HG03442 (cell line): ENCODE measurements at regions not wholly inside any gene's neighbourhood (a gene's known extent, or its start where the extent isn't known, plus 50 kb on each side); places are given as distances from the start of the nearest gene placed in this dataset.

Experiments used
- ATAC-seq: cut with Tn5 transposase; IDR thresholded peaks from one replicate; pipeline ENCODE4 v1.9.1; 2021; ENCODE audit warnings: mild to moderate bottlenecking, moderate library complexity; ENCODE audit not compliant: unreplicated experiment

DNA sequence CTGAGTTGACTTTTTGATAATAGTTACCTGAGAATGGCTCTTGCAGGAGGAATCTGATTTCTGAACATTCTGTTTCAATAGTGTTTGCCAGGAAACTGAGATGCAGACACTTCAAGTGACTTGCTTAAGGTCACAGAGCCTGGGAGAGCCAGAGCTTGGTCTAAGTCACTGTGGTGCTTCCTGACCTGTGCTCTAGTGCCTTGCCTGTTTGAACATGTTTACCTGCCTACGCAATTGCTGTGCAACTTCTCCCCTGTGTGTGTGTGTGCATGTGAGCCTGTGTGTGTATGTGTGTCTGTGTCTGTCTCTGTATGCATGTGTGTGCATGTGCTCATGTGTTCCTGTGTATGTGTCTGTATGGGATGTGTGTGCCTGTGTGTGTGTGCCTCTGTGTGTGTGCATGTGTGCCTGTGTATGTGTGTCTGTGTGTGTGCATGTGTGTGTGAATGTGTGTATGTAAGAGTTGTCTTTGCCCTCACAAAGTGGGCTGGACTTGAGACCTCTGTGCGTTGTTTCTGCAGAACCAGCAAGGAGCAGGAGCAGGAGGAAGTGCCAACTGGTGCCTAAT, 185.8 kb downstream of the GADD45G start:
- no peak for ATAC-seq

DNA sequence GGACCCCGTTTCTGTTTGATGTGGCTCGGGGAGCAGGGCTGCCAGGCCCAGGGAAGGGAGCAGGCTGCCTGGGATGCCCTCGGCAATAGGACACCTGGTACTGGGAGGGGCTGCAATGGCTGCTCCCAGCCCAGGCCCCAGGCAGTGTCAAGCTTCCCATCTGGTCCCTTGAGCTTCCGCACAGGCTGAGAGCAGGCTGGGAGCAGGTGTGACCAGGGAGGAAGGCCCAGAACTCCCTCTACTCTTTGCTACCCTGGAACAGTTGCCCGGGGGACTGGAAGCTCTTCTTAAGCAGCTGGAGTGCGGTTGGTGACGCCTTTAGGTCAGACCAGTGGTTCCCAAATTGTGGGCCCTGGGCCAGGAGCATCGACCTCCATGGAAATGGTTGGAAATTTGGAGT, 186.9 kb downstream of the GADD45G start:
- no peak for ATAC-seq

- ATAC-seq: no peak
Observed at GRCh38 chr9:89792189-89793123, 187.6 kb downstream of the GADD45G start.

DNA sequence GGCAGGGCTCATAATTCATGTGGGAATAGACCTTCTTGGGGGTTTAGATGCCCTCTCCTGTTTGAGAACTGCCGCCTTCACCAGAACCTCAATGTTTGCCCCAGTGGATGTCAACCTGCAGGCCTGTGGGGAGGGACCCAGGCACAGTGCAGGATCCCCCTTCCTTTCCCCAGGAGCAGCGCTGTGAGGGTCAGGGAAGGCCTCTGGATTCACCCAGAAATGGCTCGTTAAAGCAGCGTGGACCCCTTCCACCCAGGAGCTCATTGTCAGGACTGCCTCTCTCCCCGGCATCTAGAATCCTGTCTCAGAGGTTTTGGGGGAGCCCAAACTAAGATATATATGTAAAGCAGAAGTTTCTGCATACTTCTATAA, 188.3 kb downstream of the GADD45G start:
- ATAC-seq: no peak

GRCh38 chr9:89793551-89793950, 188.7 kb downstream of the GADD45G start:
- no peak for ATAC-seq

- ATAC-seq: no peak
Observed at GRCh38 chr9:89794918-89795317, 190.1 kb downstream of the GADD45G start.

GRCh38 chr9:89795538-89796195, 190.9 kb downstream of the GADD45G start:
- no peak for ATAC-seq

GRCh38 chr9:89796606-89797005, 191.8 kb downstream of the GADD45G start:
- no peak for ATAC-seq

- ATAC-seq: no peak
Observed at GRCh38 chr9:89797255-89797654, 192.4 kb downstream of the GADD45G start.

GRCh38 chr9:89797937-89798455, 193.2 kb downstream of the GADD45G start:
- no peak for ATAC-seq

DNA sequence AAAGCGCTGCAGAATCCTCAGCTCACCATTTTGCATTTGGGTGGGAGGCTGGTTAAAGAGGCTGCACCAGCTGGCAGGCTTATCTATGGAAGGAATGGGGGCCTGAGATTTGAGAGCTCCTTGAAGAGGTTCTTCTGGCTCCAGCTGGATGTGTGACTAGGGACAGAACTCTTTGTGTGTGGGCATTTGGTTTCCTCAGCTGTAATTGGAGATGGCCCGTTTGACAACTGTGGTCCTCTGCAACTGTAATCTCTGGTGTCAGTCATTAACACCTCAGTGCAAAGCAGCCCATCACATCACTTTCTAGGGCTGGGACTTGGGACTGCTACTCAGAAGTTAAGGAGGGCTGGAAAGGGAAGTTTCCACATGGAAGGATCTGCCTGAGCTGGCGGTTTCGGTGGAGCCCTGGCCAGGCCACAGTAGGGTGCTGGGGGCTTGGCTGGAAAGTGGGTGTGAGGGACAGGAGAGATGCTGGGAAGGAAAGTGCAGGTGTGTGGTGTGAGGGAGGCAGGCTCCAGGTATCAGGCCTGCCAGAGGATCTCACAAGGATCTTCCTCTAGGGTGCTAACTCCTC, 193.8 kb downstream of the GADD45G start:
- ATAC-seq: no peak

GRCh38 chr9:89799221-89799620, 194.4 kb downstream of the GADD45G start:
- no peak for ATAC-seq

DNA sequence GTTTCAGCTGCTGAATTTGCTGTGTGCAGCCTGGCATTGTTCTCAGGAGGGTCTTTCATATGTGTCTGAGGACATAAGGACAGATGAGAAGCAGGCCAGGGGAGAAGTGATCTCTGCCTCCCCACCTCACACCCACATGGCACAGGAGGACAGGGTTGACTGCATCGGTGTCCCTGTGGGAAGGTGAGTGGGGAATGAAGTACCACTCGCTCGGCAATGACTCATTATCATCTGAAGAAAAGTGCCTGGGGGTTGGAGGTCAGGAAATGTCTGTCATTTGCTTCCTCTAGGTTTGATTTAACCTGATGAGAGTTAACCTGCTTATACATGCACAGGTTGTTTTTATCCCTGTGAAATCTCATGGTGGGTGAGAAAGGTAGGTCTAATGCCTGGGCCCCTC, 195.0 kb downstream of the GADD45G start:
- ATAC-seq: no peak

- no peak for ATAC-seq
Observed at GRCh38 chr9:89801341-89801740, 196.5 kb downstream of the GADD45G start.

DNA sequence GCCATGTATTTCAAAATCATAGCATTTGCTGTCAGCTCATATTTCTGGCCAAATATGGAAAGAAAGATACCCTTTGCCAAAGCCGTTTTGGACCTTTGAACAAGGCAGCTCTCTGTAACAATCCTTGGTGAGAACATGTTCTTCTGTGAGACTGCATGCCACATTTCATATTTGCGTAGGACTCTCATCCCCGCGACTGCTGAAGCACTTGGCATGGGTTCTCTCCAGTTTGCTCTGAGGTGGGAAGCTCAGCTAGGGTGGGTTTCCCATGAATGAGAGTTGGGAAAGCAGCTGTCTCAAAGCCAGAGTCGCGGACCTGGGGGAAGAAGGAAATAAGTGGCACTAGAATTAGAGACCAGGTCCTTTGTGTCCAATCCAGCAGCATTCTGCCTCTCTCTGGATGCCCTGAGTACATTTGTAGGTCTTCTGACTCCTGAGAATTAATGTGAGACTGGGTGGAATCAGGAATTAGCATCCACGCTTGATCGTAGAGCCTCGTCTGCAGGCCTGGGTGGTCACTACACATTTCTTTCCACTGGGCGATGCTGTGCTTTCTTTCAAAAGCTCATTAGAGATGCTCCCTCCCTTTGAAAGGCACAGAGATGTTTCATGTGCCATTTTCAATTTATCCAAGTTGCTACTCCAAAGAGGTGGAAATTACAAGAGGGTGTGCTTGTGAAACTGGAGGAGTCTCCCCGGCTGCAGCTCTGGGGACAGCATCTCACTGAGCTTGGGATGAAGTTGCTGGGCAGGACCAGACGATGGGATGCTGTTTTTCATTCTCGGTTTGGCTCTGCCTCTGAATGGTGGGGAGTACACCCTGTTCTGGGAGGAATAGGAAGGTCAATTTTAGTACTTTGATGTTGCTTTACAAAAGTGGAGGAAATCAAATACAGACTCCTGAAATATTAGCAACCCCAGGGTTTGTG, 197.2 kb downstream of the GADD45G start:
- ATAC-seq: no peak

DNA sequence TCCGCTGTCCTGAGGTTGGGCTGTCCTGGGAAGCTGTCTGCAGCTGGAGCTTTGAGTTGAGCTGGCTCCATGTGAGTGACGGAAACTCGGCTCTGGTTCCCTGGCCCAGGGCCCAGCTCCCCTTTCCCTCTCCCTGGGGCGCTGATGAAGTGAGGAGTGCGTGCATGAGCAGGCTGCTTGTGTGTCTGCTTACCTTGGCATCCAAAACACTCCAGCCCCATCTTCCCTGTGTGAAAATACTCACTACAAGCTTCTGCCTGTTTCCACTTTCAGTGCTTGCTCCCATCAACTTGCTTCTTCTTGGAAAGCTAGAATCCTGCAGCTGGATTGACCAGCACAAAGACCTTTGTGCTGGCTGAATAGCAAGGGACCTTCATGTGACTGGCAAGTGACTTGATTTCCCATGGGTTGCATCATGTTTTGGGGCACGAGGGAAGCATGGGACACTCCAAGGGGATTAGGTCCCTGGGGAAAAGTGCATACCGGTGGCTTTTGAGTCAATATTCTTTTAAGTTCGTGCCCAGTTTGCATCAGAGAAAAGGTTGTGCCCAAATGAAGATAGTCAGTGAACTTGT, 198.1 kb downstream of the GADD45G start:
- ATAC-seq: no peak

DNA sequence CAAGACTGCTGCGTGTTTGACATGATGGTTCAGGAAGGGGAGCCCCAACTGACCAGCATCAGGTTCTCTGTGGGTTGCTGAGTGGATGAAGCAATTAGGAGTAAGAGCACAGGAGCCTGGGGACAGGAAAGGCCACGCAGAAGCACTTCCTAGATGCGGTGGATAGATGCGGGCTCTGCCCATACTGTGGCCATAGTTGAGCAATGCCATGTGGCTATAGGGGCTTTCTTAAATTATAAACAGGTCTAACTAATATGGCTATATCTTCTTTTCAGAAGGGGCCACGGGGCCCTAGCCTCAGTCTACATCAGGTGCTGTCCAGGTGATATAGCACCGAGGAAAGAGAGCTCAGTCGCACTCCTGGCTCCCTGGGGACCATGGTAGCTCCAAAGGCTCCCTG, 198.6 kb downstream of the GADD45G start:
- no peak for ATAC-seq

DNA sequence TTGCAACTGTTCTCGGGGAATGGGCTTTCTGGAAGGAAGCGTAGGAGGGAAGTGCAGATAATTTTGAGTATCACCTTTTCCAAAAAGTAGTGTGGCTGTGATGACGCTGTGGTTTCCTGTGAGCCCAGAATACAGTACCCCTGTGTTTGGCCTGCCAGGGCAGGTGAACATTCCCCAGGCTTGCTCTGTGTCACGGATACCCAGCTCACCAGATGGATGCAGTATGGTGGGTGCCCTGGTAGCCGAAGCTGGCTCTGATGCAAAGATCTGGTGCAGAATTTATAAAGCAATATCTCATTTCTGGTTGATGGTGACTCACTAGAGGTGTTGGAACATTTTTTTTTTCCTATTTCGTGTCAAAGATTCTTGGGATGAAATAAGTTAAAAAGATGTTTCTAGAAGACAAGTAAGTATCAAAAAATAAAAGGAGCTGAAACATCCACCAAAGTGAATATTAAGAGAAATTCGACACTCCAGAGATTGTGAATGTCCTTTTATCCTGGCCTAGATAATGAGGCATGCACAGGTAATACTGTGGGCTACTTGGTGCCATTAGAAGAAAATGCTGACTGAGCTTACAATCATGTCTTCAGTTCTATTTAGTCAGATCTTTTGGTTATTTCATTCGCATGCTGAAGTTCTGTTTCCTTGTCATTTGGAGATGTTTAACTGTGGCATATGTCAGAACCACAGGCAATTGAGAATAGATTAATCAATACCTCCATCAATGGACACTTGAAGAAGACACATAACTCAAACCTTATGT, 200.1 kb downstream of the GADD45G start:
- no peak for ATAC-seq

DNA sequence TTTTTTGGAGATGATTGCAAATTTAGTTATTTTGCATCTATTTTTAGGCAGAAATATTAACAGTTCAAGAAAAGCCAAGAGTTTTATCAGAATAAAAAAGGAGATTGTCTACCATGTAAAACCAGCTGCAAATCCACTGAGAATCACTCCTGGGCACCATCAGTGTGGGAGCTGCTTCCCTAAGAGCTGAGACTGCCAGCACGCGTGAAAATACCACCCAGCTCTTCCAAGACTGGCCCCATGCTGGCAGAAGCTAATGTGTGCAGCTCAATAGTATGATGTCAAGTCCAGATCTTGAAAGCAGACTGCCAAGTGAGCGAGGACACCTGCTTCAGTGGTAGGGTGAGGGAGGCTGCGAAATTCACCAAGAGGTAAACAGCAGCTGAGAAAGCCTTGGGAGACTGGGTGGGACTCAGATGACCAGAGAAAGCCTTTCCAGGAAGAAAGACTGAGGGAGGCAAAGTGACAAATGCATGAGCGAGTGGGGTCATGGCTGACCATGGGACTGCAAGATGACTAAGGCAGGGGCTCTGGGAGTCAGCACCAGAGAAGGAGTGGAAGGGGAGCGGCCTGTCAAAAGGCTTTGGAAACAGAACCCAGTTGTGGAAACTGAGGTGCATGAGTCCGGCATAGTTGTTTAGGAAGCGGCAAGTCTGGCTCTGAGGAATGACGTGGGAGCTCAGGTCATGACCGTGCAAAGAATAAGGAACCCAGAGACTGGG, 200.9 kb downstream of the GADD45G start:
- no peak for ATAC-seq
